ENCODE measurements at regions not wholly inside any gene's neighbourhood (a gene's known extent, or its start where the extent isn't known, plus 50 kb on each side); places are given as distances from the start of the nearest gene placed in this dataset.

DNA sequence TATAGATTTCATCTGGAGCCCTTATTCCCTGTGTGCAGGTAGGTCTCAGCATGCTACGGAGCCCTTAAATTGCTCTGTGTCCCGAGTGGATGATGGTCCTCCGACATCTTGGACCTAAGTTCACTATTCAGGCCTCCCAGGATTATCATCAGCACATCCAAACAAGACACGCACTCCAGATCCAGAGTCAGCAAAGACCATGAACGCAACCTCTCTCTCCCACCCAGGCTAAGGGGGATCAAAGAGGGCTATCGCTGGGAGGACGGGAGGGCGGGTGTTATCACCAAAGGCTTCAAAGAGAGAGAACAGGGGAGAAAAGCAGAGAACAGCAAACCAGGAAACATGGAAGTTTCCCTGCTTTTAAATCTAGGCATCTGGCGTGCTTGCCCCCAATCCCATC, 659.4 kb downstream of the TBC1D22A start:
- H3K4me3 ChIP-seq: no peak overlapping the region
- no peaks in the 10 kb centered on the region for H3K36me3 ChIP-seq
- no peaks in the 10 kb centered on the region for H3K27me3 ChIP-seq (replicated peaks; ENCODE audit: insufficient read depth)
- no peak for DNase-seq (ENCODE audit: low spot score)
- no peaks in the 10 kb centered on the region for H3K9me3 ChIP-seq
- no peak for ATAC-seq (ENCODE audit: insufficient number of reproducible peaks, low FRiP score, low read depth)
- TF ChIP-seq, protein P1, sequence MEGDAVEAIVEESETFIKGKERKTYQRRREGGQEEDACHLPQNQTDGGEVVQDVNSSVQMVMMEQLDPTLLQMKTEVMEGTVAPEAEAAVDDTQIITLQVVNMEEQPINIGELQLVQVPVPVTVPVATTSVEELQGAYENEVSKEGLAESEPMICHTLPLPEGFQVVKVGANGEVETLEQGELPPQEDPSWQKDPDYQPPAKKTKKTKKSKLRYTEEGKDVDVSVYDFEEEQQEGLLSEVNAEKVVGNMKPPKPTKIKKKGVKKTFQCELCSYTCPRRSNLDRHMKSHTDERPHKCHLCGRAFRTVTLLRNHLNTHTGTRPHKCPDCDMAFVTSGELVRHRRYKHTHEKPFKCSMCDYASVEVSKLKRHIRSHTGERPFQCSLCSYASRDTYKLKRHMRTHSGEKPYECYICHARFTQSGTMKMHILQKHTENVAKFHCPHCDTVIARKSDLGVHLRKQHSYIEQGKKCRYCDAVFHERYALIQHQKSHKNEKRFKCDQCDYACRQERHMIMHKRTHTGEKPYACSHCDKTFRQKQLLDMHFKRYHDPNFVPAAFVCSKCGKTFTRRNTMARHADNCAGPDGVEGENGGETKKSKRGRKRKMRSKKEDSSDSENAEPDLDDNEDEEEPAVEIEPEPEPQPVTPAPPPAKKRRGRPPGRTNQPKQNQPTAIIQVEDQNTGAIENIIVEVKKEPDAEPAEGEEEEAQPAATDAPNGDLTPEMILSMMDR (IDR thresholded peaks at IDR 0.05): no peak
- no peak overlapping the region for H3K27ac ChIP-seq
- H3K4me1 ChIP-seq (ENCODE audit: control insufficient read depth in 1 of 2, low read depth in 2 of 2): no peaks in the 10 kb centered on the region

DNA sequence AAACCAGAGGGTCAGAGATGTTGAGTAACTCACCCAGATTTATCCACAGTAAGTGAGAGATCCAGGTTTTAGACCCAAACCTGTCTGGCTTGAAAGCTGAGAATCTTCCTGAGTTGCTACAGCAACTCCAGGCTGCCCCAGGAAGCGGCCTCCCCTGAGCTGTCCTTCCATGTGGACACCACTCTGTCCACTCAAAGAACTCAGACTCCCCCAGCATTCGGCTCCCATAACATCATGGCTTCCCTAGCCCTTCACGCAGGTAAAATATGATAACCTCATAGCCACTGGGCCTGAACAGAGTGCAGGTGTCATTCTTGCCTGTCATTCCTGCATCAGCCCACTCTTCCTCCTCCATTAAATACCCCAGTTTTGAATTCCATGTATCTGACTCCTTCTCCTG, 657.8 kb downstream of the TBC1D22A start:
- no peaks in the 10 kb centered on the region for H3K36me3 ChIP-seq
- H3K27ac ChIP-seq: no peak overlapping the region
- no peaks in the 10 kb centered on the region for H3K4me1 ChIP-seq (ENCODE audit: control insufficient read depth in 1 of 2, low read depth in 2 of 2)
- H3K9me3 ChIP-seq: no peaks in the 10 kb centered on the region
- DNase-seq (ENCODE audit: low spot score): no peak
- H3K27me3 ChIP-seq (replicated peaks; ENCODE audit: insufficient read depth): no peaks in the 10 kb centered on the region
- no peak overlapping the region for H3K4me3 ChIP-seq
- ATAC-seq (ENCODE audit: insufficient number of reproducible peaks, low FRiP score, low read depth): no peak
- TF ChIP-seq, protein P1 (IDR thresholded peaks at IDR 0.05): no peak

GRCh38 chr22:47419239-47419638, 656.8 kb downstream of the TBC1D22A start:
- TF ChIP-seq, protein P1 (IDR thresholded peaks at IDR 0.05): no peak
- no peak for ATAC-seq (ENCODE audit: insufficient number of reproducible peaks, low FRiP score, low read depth)

DNA sequence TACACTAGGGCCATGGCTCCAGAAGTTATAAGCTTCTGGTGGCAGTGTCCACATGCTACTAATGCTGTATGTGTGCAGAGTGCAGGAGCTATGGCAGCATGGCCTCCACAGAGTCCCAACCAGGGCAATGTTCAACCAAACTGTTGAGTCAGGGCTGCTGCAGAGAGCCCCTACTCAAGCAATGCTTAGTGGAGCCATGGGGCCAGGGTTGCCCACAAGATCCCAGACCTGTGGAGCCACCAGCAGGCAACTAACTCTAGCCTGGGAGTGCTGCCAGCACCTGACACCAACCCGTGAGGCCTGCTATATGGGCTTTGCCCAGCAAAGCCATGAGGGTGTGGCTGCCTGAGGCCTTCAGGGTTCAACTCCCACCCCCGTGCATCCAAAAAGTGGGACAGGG, 655.2 kb downstream of the TBC1D22A start:
- no peak overlapping the region for H3K4me3 ChIP-seq
- H3K27me3 ChIP-seq (replicated peaks; ENCODE audit: insufficient read depth): no peaks in the 10 kb centered on the region
- H3K9me3 ChIP-seq: no peaks in the 10 kb centered on the region
- no peaks in the 10 kb centered on the region for H3K4me1 ChIP-seq (ENCODE audit: control insufficient read depth in 1 of 2, low read depth in 2 of 2)
- ATAC-seq (ENCODE audit: insufficient number of reproducible peaks, low FRiP score, low read depth) (no peak), DNase-seq (ENCODE audit: low spot score) (no peak)
- H3K36me3 ChIP-seq: no peaks in the 10 kb centered on the region
- no peak overlapping the region for H3K27ac ChIP-seq
- TF ChIP-seq, protein P1 (IDR thresholded peaks at IDR 0.05): no peak

More at GRCh38 chr22:47419239-47419638, 656.8 kb downstream of the TBC1D22A start:
- H3K4me3 ChIP-seq: no peak overlapping the region
- DNase-seq (ENCODE audit: low spot score): no peak
- H3K36me3 ChIP-seq: no peaks in the 10 kb centered on the region
- no peaks in the 10 kb centered on the region for H3K9me3 ChIP-seq
- no peak overlapping the region for H3K27ac ChIP-seq
- no peaks in the 10 kb centered on the region for H3K4me1 ChIP-seq (ENCODE audit: control insufficient read depth in 1 of 2, low read depth in 2 of 2)
- H3K27me3 ChIP-seq (replicated peaks; ENCODE audit: insufficient read depth): no peaks in the 10 kb centered on the region

GRCh38 chr22:47411006-47411405, 648.6 kb downstream of the TBC1D22A start:
- Histone ChIP-seq H3K27me3 (replicated peaks; ENCODE audit: insufficient read depth) (no peaks in the 10 kb centered on the region), H3K4me3 (no peak overlapping the region), H3K36me3 (no peaks in the 10 kb centered on the region), H3K27ac (no peak overlapping the region), H3K4me1 (ENCODE audit: control insufficient read depth in 1 of 2, low read depth in 2 of 2) (no peaks in the 10 kb centered on the region), H3K9me3 (no peaks in the 10 kb centered on the region)
- TF ChIP-seq, protein P1 (IDR thresholded peaks at IDR 0.05): no peak
- DNase-seq (ENCODE audit: low spot score) (no peak), ATAC-seq (ENCODE audit: insufficient number of reproducible peaks, low FRiP score, low read depth) (no peak)
